Panc1 (cell line): ENCODE measurements at regions not wholly inside any gene's neighbourhood (a gene's known extent, or its start where the extent isn't known, plus 50 kb on each side); places are given as distances from the start of the nearest gene placed in this dataset.

Experiments
- ATAC-seq: fragments of 200-7000 bp; cut with Tn5 transposase; 2 replicates; pipeline ENCODE4 v1.9.1; 2020; ENCODE audit warnings: mild to moderate bottlenecking, moderate library complexity
- BruUV-seq: library from RNA; stranded (reverse); fragments of 400-500 nt; replicated peaks from 2 replicates; lab custom pipeline; 2021; lab: Mats Ljungman, UMichigan
- CTCF ChIA-PET: fragments of 300-600 bp; sonication (Branson Sonifier 250); formaldehyde crosslinking; loops from one replicate; lab custom pipeline; 2022; ENCODE audit warnings: antibody characterized with exemption; lab: Charles Lee
- POLR2A ChIA-PET: fragments of 300-600 bp; sonication (Branson Sonifier 250); formaldehyde crosslinking; loops from one replicate; lab custom pipeline; 2022; ENCODE audit warnings: antibody characterized with exemption; lab: Charles Lee
- DNase-seq: peaks from one replicate; pipeline ENCODE4 v3.0.0-alpha.2; 2010; ENCODE audit warnings: low read depth, low spot score
- H3K27ac ChIP-seq: 2 replicates; pipeline ENCODE4 v1.5.1; 2011; ENCODE audit warnings: mild to moderate bottlenecking, low read length, inconsistent platforms
- H3K27me3 ChIP-seq: fragments of 200-500 bp; sonication (Bioruptor generic); 2 replicates; pipeline ENCODE4 v1.6.0; 2014; ENCODE audit warnings: low read length, inconsistent platforms; ENCODE audit not compliant: control insufficient read depth, insufficient read depth
- H3K36me3 ChIP-seq: fragments of 200-500 bp; sonication (Bioruptor generic); 2 replicates; pipeline ENCODE4 v1.5.1; 2014; ENCODE audit warnings: inconsistent platforms, mild to moderate bottlenecking, low read length, moderate library complexity; ENCODE audit not compliant: control insufficient read depth, insufficient read depth
- H3K4me1 ChIP-seq: 2 replicates; pipeline ENCODE4 v1.5.1; 2011; ENCODE audit warnings: inconsistent platforms, mild to moderate bottlenecking, low read length, moderate library complexity; ENCODE audit not compliant: control insufficient read depth, insufficient read depth
- H3K4me3 ChIP-seq, 2 experiments: 2 replicates each; pipeline ENCODE4 v1.5.1; 2011 to 2012; ENCODE audit warnings: low read depth in 2 of 2, low read length in 2 of 2, mild to moderate bottlenecking in 2 of 2, inconsistent platforms in 1 of 2, moderate library complexity in 1 of 2
- H3K9me3 ChIP-seq: fragments of 200-500 bp; sonication (Bioruptor generic); 2 replicates; pipeline ENCODE4 v1.5.1; 2014; ENCODE audit warnings: low read depth, mild to moderate bottlenecking, inconsistent platforms, low read length, moderate library complexity; ENCODE audit not compliant: control insufficient read depth, insufficient read depth
- POLR2AphosphoS5 ChIP-seq: IDR thresholded peaks from 2 replicates; pipeline ENCODE4 v1.6.1; 2012; ENCODE audit warnings: mild to moderate bottlenecking, low read depth, low read length, moderate library complexity
- SIN3A ChIP-seq: IDR thresholded peaks from 2 replicates; pipeline ENCODE4 v1.6.1; 2012; ENCODE audit warnings: low read depth, mild to moderate bottlenecking, low read length, moderate library complexity, borderline replicate concordance; ENCODE audit not compliant: insufficient read depth
- TCF7L2 ChIP-seq: IDR thresholded peaks from 2 replicates; pipeline ENCODE4 v1.6.1; 2011; ENCODE audit warnings: mild to moderate bottlenecking, low read depth, low read length, inconsistent platforms
- in situ Hi-C: cut with HindIII; loops from 2 replicates; pipeline ENCODE4 v1.10.0; 2016; ENCODE audit warnings: low sequenced_read_pairs, low pct_unique_long_range_greater_than_20kb
- intact Hi-C: fragments of 100-400 bp; cut with micrococcal nuclease; formaldehyde crosslinking; loops from one replicate; pipeline ENCODE4 v1.10.0; 2022; ENCODE audit not compliant: unreplicated experiment
- TF ChIP-seq, protein P1 (sequence below), 2 experiments: IDR thresholded peaks; 2 replicates each; pipeline ENCODE4 v1.6.1; 2011 to 2012; ENCODE audit warnings: low read depth in 2 of 2, control low read depth in 1 of 2, low read length in 1 of 2, mild to moderate bottlenecking in 1 of 2, moderate library complexity in 1 of 2; ENCODE audit not compliant: insufficient read depth in 1 of 2
- TF ChIP-seq, protein P2 (sequence below): fragments of 450-650 bp; IDR thresholded peaks from 2 replicates; pipeline ENCODE4 v1.5.1; 2017; ENCODE audit warnings: mild to moderate bottlenecking

DNA sequence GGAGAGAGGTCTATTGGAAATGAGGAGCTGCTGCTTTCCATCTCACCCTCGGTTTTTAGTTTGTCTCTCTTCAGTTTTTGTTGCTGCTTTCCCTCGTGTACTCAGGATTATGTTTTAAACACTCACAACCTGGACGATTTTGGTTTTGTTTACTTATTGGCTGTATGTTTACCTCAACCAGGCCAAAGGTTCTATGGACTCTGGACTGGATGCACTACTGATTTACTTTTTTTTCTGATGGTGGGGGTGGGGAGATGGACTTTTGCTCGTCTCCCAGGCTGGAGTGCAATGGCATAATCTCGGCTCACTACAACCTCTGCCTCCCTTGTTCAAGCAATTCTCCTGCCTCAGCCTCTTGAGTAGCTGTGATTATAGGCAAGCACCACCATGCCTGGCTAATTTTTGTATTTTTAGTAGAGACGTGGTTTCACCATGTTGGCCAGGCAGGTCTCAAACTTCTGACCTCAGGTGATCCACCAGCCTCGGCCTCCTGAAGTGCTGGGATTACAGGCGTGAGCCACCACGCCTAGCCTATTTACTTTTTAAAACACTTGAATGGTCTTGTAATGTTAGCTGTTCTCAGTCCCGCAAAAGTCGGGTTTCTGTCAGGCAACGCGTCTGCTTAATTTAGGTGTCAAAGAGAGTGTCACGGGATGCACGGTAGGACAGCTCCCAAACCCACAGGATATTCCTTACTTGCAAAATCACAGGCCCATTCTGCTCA is 148.2 kb upstream of the RIPOR2 start:
- Histone ChIP-seq H3K4me1 (no peaks in the 10 kb centered on the region), H3K36me3 (no peaks in the 10 kb centered on the region), H3K4me3 (no peak overlapping the region), H3K27ac (no peak overlapping the region), H3K9me3 (no peaks in the 10 kb centered on the region), H3K27me3 (peaks cover 10% of the 10 kb centered on the region)
- CTCF ChIA-PET: interaction anchor here (0.5 kb wide), 1 partner anchor 180 kb away, joined by 4 read pairs; no protein-coding TSS in a partner anchor
- POLR2A ChIA-PET: no interaction called here
- intact Hi-C loops (no loop called here), in situ Hi-C loops (no loop called here)
- ATAC-seq: no peak
- TF ChIP-seq, protein P1, sequence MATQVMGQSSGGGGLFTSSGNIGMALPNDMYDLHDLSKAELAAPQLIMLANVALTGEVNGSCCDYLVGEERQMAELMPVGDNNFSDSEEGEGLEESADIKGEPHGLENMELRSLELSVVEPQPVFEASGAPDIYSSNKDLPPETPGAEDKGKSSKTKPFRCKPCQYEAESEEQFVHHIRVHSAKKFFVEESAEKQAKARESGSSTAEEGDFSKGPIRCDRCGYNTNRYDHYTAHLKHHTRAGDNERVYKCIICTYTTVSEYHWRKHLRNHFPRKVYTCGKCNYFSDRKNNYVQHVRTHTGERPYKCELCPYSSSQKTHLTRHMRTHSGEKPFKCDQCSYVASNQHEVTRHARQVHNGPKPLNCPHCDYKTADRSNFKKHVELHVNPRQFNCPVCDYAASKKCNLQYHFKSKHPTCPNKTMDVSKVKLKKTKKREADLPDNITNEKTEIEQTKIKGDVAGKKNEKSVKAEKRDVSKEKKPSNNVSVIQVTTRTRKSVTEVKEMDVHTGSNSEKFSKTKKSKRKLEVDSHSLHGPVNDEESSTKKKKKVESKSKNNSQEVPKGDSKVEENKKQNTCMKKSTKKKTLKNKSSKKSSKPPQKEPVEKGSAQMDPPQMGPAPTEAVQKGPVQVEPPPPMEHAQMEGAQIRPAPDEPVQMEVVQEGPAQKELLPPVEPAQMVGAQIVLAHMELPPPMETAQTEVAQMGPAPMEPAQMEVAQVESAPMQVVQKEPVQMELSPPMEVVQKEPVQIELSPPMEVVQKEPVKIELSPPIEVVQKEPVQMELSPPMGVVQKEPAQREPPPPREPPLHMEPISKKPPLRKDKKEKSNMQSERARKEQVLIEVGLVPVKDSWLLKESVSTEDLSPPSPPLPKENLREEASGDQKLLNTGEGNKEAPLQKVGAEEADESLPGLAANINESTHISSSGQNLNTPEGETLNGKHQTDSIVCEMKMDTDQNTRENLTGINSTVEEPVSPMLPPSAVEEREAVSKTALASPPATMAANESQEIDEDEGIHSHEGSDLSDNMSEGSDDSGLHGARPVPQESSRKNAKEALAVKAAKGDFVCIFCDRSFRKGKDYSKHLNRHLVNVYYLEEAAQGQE (IDR thresholded peaks at IDR 0.05; ENCODE audit: insufficient read depth in 1 of 2, low read depth in 2 of 2, low read length in 1 of 2): no peak
- TF ChIP-seq TCF7L2 (no peak), POLR2AphosphoS5 (no peak), SIN3A (no peak)
- TF ChIP-seq, protein P2, sequence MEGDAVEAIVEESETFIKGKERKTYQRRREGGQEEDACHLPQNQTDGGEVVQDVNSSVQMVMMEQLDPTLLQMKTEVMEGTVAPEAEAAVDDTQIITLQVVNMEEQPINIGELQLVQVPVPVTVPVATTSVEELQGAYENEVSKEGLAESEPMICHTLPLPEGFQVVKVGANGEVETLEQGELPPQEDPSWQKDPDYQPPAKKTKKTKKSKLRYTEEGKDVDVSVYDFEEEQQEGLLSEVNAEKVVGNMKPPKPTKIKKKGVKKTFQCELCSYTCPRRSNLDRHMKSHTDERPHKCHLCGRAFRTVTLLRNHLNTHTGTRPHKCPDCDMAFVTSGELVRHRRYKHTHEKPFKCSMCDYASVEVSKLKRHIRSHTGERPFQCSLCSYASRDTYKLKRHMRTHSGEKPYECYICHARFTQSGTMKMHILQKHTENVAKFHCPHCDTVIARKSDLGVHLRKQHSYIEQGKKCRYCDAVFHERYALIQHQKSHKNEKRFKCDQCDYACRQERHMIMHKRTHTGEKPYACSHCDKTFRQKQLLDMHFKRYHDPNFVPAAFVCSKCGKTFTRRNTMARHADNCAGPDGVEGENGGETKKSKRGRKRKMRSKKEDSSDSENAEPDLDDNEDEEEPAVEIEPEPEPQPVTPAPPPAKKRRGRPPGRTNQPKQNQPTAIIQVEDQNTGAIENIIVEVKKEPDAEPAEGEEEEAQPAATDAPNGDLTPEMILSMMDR: no peak
- no TSS peak for BruUV-seq
- no peak for DNase-seq

DNA sequence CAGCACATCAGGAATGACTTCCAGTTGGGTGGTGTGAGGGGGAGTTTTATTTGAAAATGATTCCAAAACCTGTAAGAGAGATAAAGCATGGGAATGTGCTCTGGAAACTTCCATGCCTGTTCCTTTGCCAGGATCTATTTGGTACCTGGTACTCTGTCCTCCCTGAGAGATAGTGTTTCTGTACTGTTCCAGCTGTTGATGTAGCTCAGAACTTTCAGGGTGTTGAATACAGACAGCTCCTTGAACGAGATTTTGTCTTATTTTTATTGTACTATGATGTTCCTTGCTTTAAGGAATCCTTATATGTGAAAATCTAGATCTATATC is 148.7 kb upstream of the RIPOR2 start:
- Histone ChIP-seq H3K4me3 (no peak overlapping the region), H3K27ac (no peak overlapping the region), H3K9me3 (no peaks in the 10 kb centered on the region), H3K36me3 (no peaks in the 10 kb centered on the region), H3K27me3 (peaks cover 10% of the 10 kb centered on the region), H3K4me1 (no peaks in the 10 kb centered on the region)
- in situ Hi-C loops: no loop called here
- no TSS peak for BruUV-seq
- no peak for DNase-seq
- CTCF ChIA-PET: no interaction called here
- intact Hi-C loops: no loop called here
- no peak for ATAC-seq
- TF ChIP-seq SIN3A: no peak
- no peak for TF ChIP-seq POLR2AphosphoS5
- TF ChIP-seq, protein P1 (IDR thresholded peaks at IDR 0.05; ENCODE audit: insufficient read depth in 1 of 2, low read depth in 2 of 2, low read length in 1 of 2): no peak
- TF ChIP-seq, protein P2: no peak
- no peak for TF ChIP-seq TCF7L2
- POLR2A ChIA-PET: no interaction called here
